LNCaP clone FGC (cell line): ENCODE measurements at regions not wholly inside any gene's neighbourhood (a gene's known extent, or its start where the extent isn't known, plus 50 kb on each side); places are given as distances from the start of the nearest gene placed in this dataset.

ENCODE experiments used
- DNase-seq: peaks from one replicate; pipeline ENCODE4 v3.0.0-alpha.2; 2011; ENCODE audit warnings: low read depth
- H3K4me3 ChIP-seq: 2 replicates; pipeline ENCODE4 v1.5.1; 2011; ENCODE audit warnings: mild to moderate bottlenecking, low read depth, low read length, control low read depth
- TF ChIP-seq, protein P1 (sequence below): IDR thresholded peaks from 2 replicates; pipeline ENCODE4 v1.5.1; 2012; ENCODE audit warnings: mild to moderate bottlenecking; ENCODE audit not compliant: control insufficient read depth, insufficient read depth; ENCODE audit errors: extremely low read depth

DNA sequence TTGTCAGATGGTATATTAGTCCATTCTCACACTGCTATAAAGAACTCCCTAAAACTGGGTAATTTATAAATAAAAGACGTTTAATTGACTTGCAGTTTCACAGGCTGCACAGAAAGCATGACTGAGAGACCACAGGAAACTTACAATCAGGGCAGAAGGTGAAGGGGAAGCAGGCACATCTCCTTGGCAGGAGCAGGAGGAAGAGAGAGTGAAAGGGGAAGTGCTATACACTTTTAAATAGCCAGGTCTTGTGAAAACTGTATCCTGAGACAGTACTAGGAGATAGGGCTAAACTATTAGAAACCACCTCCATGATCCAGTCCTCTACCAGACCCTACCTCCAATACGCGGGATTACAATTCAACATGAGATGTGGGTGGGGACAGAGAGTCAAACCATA lies 193.9 kb upstream of the KCNG1 start:
- no peak for DNase-seq
- TF ChIP-seq, protein P1, sequence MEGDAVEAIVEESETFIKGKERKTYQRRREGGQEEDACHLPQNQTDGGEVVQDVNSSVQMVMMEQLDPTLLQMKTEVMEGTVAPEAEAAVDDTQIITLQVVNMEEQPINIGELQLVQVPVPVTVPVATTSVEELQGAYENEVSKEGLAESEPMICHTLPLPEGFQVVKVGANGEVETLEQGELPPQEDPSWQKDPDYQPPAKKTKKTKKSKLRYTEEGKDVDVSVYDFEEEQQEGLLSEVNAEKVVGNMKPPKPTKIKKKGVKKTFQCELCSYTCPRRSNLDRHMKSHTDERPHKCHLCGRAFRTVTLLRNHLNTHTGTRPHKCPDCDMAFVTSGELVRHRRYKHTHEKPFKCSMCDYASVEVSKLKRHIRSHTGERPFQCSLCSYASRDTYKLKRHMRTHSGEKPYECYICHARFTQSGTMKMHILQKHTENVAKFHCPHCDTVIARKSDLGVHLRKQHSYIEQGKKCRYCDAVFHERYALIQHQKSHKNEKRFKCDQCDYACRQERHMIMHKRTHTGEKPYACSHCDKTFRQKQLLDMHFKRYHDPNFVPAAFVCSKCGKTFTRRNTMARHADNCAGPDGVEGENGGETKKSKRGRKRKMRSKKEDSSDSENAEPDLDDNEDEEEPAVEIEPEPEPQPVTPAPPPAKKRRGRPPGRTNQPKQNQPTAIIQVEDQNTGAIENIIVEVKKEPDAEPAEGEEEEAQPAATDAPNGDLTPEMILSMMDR, result no peak
- H3K4me3 ChIP-seq, result no peak overlapping the region

DNA sequence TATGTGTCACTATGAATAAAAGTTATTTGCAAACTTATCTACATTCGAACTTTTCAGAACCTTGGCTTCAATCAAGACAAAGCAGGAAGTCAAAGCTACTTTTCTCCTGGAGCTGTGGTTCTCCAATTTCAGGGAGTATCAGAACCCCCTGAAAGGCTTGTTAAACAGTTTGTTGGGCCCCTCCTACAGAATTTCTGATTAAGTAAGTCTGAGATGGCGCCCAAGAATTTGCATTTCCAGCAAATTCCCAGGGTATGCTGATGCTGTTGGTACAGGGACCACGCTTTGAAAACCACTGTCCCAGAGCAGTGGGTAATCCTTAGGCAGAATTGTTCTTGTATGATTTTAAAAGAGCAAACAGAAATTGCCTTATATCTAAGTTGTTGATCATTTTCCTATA lies 189.9 kb upstream of the KCNG1 start:
- H3K4me3 ChIP-seq, result no peak overlapping the region

DNA sequence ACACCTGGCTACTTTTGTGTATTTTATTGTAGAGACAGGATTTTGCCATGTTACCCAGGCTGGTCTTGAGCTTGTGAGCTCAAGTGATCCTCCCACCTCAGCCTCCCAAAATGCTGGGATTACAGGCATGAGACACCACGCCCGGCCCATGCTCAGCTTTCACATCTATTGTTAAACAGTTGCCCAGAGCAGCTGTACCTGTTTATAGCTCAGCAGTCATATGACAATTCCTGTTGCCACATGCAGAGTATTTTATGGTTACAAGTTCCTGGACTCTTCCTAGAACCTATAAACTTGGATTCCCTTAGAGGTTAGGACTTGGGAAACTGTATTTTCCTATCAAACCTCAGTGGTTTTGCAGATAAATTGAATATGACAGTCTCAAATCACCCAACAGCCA lies 188.3 kb upstream of the KCNG1 start:
- no peak for DNase-seq
- no peak overlapping the region for H3K4me3 ChIP-seq

More for the DNA sequence above, 189.9 kb upstream of the KCNG1 start:
- DNase-seq, result no peak
- TF ChIP-seq, protein P1, result no peak

DNA sequence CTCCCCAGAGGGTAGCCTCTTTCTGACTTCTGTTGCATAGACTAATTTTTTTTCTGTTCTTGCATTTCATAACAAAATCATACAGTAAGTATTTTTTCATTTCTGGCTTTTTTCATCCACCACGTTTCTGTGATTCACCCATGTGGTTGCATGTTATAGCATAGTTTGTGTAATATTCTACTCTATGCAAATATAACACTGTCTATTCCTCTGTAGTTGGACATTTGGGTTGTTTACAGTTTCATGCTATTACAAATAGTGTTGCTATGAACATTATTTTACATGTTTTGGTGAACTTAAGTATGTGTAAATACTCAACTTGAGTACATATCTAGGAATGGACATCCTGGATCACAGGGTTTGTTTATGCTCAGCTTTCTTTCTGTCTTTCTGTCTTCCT lies 187.2 kb upstream of the KCNG1 start:
- TF ChIP-seq, protein P1, result no peak

More for the DNA sequence above, 188.3 kb upstream of the KCNG1 start:
- TF ChIP-seq, protein P1, result no peak

DNA sequence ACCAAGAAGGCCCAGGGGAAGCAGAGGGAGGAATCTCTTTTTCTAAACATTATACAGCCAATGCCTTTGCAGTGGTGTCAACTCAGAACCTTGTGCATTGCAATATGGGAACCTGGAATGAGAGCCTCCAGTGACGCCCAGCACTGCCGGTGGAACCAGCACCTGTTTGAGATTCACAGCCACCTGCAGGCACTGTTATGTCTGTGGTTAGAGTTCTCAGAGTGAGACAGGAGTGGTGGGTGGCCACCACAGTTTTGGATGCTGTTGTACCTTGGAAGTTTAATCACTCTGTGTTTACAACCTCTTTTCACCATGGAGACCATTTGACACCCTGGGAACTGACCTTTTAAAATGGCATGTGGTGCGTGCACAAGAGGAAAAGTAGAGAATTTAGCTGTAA lies 185.3 kb upstream of the KCNG1 start:
- H3K4me3 ChIP-seq, result no peak overlapping the region
- DNase-seq, result no peak
- TF ChIP-seq, protein P1, result no peak

More for the DNA sequence above, 187.2 kb upstream of the KCNG1 start:
- no peak overlapping the region for H3K4me3 ChIP-seq
- no peak for DNase-seq

DNA sequence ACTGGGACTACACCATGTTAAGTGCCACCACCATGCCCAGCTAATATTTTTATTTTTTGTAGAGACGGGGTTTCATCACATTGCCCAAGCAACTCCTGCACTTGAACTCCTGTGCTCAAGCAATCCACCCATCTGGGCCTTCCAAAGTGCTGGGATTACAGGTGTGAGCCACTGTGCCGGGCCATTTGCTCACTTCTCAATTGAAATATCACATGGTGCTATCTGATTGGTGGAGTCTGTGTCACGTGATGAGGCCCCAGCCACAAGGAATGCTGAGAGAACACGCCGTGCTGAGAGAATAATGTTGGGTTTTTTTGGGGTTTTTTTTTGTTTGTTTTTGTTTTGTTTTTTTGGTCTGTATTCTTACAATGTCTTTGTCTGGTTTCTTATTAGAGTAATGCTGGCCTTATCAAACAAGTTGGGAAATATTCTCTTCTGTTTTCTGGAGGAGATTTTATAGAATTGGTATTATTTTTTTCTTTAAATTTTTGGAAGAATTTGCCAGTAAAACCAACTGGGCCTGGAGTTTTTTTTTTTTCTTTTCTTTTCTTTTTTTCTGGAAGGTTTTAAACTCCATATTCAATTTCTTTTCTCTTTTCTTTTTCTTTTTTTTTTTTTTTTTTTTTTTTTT lies 183.2 kb upstream of the KCNG1 start:
- DNase-seq, result no peak
- H3K4me3 ChIP-seq, result no peak overlapping the region
- TF ChIP-seq, protein P1, result no peak

DNA sequence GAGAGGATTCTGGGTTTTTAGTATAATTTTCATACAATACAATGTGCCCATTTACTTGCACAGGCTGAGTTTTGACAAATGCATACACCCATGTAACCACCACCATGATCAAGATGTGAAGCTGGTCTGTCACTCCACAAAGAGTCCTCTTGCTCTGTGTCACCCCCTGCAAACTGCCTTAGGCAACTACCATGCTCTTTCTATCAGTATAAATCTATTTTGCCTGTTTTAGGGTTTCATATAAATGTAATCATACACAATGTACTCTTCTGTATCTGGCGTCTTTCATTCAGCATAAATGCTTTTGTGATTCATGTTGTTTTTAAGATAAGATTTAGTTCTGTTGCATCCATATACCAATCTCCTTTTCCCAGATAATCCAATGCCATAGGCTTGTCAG lies 181.9 kb upstream of the KCNG1 start:
- H3K4me3 ChIP-seq, result no peak overlapping the region
- no peak for DNase-seq
- TF ChIP-seq, protein P1, result no peak
